ENCODE measurements at regions not wholly inside any gene's neighbourhood (a gene's known extent, or its start where the extent isn't known, plus 50 kb on each side); places are given as distances from the start of the nearest gene placed in this dataset.

DNA sequence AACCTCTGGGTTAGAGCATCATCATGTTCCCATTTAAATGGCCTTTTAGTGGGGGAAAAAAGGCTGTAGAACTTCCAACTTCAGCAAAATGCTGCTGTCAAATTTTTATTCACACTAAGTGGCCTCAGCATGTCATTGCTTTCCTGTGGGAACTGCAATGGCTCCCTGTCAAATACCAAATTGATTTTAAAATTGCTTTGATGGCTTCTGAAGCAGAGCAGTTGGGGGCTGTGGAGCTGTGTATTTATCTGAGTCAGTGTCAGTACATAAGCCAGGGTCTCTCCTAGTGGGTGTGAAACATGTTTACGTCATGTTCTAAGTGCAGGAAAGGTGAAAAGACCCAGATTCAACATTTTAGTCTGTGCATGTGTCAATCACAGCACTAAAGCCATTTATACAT, 171.3 kb downstream of the CDH19 start (continued):
- TF ChIP-seq, protein P1, sequence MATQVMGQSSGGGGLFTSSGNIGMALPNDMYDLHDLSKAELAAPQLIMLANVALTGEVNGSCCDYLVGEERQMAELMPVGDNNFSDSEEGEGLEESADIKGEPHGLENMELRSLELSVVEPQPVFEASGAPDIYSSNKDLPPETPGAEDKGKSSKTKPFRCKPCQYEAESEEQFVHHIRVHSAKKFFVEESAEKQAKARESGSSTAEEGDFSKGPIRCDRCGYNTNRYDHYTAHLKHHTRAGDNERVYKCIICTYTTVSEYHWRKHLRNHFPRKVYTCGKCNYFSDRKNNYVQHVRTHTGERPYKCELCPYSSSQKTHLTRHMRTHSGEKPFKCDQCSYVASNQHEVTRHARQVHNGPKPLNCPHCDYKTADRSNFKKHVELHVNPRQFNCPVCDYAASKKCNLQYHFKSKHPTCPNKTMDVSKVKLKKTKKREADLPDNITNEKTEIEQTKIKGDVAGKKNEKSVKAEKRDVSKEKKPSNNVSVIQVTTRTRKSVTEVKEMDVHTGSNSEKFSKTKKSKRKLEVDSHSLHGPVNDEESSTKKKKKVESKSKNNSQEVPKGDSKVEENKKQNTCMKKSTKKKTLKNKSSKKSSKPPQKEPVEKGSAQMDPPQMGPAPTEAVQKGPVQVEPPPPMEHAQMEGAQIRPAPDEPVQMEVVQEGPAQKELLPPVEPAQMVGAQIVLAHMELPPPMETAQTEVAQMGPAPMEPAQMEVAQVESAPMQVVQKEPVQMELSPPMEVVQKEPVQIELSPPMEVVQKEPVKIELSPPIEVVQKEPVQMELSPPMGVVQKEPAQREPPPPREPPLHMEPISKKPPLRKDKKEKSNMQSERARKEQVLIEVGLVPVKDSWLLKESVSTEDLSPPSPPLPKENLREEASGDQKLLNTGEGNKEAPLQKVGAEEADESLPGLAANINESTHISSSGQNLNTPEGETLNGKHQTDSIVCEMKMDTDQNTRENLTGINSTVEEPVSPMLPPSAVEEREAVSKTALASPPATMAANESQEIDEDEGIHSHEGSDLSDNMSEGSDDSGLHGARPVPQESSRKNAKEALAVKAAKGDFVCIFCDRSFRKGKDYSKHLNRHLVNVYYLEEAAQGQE (IDR thresholded peaks at IDR 0.05; ENCODE audit: low read depth, low read length): no peak
- TF ChIP-seq RCOR1 (conservative IDR thresholded peaks at IDR 0.05; ENCODE audit: low read depth, low read length) (no peak), TAF1 (IDR thresholded peaks at IDR 0.05; ENCODE audit: borderline replicate concordance, low read depth, low read length) (no peak)

DNA sequence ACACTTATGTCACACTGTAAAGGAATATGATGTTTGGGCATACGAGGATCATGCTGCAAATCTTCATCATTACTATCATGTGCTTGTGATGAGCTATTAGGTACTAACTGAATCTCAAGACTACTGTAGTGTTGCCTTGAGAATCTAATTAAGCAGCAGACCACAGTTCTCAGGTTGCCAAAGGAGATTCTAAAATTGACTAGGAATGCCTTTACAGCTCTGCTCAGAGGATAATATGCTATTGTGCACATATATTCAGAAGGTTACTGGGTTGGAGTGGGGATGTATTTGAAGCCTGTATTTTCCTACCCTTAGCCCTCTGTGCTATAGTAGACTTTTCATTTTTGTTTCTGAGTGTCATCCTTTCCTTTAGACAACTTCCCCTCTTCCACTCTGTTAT, 175.1 kb downstream of the CDH19 start:
- ChIA-PET CTCF (interaction anchor here (0.7 kb wide), 1 partner anchor 15 kb away, joined by 3 read pairs; no protein-coding TSS in a partner anchor), POLR2A (no interaction called here)

More for the DNA sequence above, 175.1 kb downstream of the CDH19 start:
- no peaks in the 10 kb centered on the region for H3K79me2 ChIP-seq (ENCODE audit: control insufficient read depth, insufficient read depth, low read length)
- no peak overlapping the region for H3K4me3 ChIP-seq
- no peak overlapping the region for H3K27ac ChIP-seq (ENCODE audit: control insufficient read depth, insufficient read depth)
- intact Hi-C loops (cut with micrococcal nuclease; ENCODE audit: unreplicated experiment): no loop called here
- no TSS peak for BruUV-seq (replicated peaks)
- RAD21 ChIA-PET (ENCODE audit: unreplicated experiment): no interaction called here
- no peaks in the 10 kb centered on the region for H3K36me3 ChIP-seq (ENCODE audit: control insufficient read depth in 2 of 2, insufficient read depth in 2 of 2, low read length in 1 of 2)
- no peaks in the 10 kb centered on the region for H4K20me1 ChIP-seq (ENCODE audit: control insufficient read depth, insufficient read depth)
- SMC1A ChIA-PET (ENCODE audit: uncharacterized antibody, unreplicated experiment): interaction anchor here (1.4 kb wide), 1 partner anchor 23 kb away, joined by 3 read pairs; no protein-coding TSS in a partner anchor
- TF ChIP-seq NBN (IDR thresholded peaks at IDR 0.05) (no peak), MTA3 (IDR thresholded peaks at IDR 0.05; ENCODE audit: borderline replicate concordance, low read length) (no peak), KDM1A (IDR thresholded peaks at IDR 0.05; ENCODE audit: borderline replicate concordance) (no peak)
- TF ChIP-seq, protein P2, sequence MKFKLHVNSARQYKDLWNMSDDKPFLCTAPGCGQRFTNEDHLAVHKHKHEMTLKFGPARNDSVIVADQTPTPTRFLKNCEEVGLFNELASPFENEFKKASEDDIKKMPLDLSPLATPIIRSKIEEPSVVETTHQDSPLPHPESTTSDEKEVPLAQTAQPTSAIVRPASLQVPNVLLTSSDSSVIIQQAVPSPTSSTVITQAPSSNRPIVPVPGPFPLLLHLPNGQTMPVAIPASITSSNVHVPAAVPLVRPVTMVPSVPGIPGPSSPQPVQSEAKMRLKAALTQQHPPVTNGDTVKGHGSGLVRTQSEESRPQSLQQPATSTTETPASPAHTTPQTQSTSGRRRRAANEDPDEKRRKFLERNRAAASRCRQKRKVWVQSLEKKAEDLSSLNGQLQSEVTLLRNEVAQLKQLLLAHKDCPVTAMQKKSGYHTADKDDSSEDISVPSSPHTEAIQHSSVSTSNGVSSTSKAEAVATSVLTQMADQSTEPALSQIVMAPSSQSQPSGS (IDR thresholded peaks at IDR 0.05; ENCODE audit: low read length): no peak
- TF ChIP-seq, protein P3, sequence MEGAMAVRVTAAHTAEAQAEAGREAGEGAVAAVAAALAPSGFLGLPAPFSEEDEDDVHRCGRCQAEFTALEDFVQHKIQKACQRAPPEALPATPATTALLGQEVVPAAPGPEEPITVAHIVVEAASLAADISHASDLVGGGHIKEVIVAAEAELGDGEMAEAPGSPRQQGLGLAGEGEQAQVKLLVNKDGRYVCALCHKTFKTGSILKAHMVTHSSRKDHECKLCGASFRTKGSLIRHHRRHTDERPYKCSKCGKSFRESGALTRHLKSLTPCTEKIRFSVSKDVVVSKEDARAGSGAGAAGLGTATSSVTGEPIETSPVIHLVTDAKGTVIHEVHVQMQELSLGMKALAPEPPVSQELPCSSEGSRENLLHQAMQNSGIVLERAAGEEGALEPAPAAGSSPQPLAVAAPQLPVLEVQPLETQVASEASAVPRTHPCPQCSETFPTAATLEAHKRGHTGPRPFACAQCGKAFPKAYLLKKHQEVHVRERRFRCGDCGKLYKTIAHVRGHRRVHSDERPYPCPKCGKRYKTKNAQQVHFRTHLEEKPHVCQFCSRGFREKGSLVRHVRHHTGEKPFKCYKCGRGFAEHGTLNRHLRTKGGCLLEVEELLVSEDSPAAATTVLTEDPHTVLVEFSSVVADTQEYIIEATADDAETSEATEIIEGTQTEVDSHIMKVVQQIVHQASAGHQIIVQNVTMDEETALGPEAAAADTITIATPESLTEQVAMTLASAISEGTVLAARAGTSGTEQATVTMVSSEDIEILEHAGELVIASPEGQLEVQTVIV (IDR thresholded peaks at IDR 0.05; ENCODE audit: borderline replicate concordance, partially characterized antibody): no peak
- TF ChIP-seq, protein P4, sequence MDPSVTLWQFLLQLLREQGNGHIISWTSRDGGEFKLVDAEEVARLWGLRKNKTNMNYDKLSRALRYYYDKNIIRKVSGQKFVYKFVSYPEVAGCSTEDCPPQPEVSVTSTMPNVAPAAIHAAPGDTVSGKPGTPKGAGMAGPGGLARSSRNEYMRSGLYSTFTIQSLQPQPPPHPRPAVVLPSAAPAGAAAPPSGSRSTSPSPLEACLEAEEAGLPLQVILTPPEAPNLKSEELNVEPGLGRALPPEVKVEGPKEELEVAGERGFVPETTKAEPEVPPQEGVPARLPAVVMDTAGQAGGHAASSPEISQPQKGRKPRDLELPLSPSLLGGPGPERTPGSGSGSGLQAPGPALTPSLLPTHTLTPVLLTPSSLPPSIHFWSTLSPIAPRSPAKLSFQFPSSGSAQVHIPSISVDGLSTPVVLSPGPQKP (IDR thresholded peaks at IDR 0.05; ENCODE audit: low read depth, low read length): no peak
- H2AFZ ChIP-seq (ENCODE audit: control insufficient read depth, low read depth, low read length): no peak overlapping the region
- H3K9me3 ChIP-seq (replicated peaks; ENCODE audit: control insufficient read depth, insufficient read depth, low read length): no peaks in the 10 kb centered on the region
- DNase-seq (ENCODE audit: low read depth, low spot score): no peak
- no peak overlapping the region for H3K9ac ChIP-seq (ENCODE audit: control insufficient read depth, insufficient read depth, low read length)
- FAIRE-seq: no peak
- ATAC-seq: no peak
- no peak overlapping the region for H3K4me2 ChIP-seq (ENCODE audit: control insufficient read depth, insufficient read depth)
- in situ Hi-C loops (cut with MboI): no loop called here
- H3K4me1 ChIP-seq (ENCODE audit: control insufficient read depth, insufficient read depth, low read length): no peaks in the 10 kb centered on the region
- WGBS (ENCODE audit: insufficient coverage, insufficient replicate concordance, low lambda C conversion rate, missing lambda C conversion rate): 7% methylated on average over 1 of the region's 1 CpG
- no peaks in the 10 kb centered on the region for H3K27me3 ChIP-seq (replicated peaks in 1 of 2; ENCODE audit: control insufficient read depth in 2 of 2, insufficient read depth in 2 of 2, low read length in 1 of 2)
